Tibial artery (tissue), 4 donors: ENCODE measurements at regions not wholly inside any gene's neighbourhood (a gene's known extent, or its start where the extent isn't known, plus 50 kb on each side); places are given as distances from the start of the nearest gene placed in this dataset.

Experiments used
- DNase-seq, 2 donors: peaks; one replicate each; pipeline ENCODE4 v3.0.0-alpha.2; 2019
- H3K27ac ChIP-seq, 2 donors: fragments of 200-600 bp; sonication (generic) in 1 of 2; 1 replicate in 1 of 2; 2 replicates in 1 of 2; pipeline ENCODE4 v1.5.1; 2018 to 2019; ENCODE audit warnings: mild to moderate bottlenecking in 1 of 2
- H3K27me3 ChIP-seq, 2 donors: fragments of 200-600 bp; sonication (generic) in 1 of 2; one replicate each; pipeline versions ENCODE4 v1.5.1 to v1.6.0; 2016 to 2019
- H3K36me3 ChIP-seq, 3 donors: fragments of 200-600 bp; sonication (generic) in 2 of 3; one replicate each; pipeline ENCODE4 v1.5.1; 2016 to 2019; ENCODE audit warnings: mild to moderate bottlenecking in 2 of 3
- H3K4me1 ChIP-seq, 4 donors: fragments of 200-600 bp; sonication (generic) in 2 of 4; 1 replicate in 3 of 4; 2 replicates in 1 of 4; pipeline ENCODE4 v1.5.1; 2016 to 2019
- H3K4me3 ChIP-seq, 2 donors: fragments of 200-600 bp; sonication (generic) in 1 of 2; 1 replicate in 1 of 2; 2 replicates in 1 of 2; pipeline ENCODE4 v1.5.1; 2018 to 2019; ENCODE audit warnings: mild to moderate bottlenecking in 2 of 2
- H3K9me3 ChIP-seq, 3 donors: fragments of 200-600 bp; sonication (generic) in 1 of 3; one replicate each; pipeline ENCODE4 v1.5.1; 2016 to 2019
- intact Hi-C: fragments of 100-400 bp; cut with DNase I; formaldehyde crosslinking; loops from one replicate; pipeline ENCODE4 v1.15.0; 2023; ENCODE audit warnings: low total_unique reads
- TF ChIP-seq, protein P1 (sequence below), 2 experiments: fragments of 200-600 bp in 1 of 2; fragments of 450-650 bp in 1 of 2; IDR thresholded peaks; one replicate each; pipeline ENCODE4 v1.5.1; 2017 to 2019; ENCODE audit warnings: antibody characterized with exemption in 2 of 2, mild to moderate bottlenecking in 1 of 2, moderate library complexity in 1 of 2

DNA sequence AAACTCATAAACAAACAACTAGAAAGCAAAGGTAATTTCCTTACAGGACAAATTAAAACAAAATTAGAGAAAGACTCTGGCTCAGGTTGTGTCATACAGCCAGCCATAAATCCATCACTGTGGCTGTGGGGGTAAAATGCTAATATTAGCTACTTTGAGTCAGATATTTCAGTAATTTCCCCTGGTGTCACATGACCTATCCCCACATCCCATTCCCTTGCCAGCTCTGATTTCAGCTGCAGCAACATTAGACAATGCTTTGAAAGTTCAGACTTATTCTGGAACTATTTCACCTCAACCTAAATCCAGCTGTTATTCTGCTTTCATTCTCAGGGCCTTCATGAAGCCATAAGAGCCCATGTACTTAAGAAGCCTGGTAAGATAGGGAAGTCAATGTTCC is 55.3 kb downstream of the RPL10L start:
- Histone ChIP-seq H3K27ac (no peak overlapping the region), H3K4me1 (peaks cover 0 to 13% (median 0%) of the 10 kb centered on the region in 4 donors), H3K36me3 (no peaks in the 10 kb centered on the region), H3K27me3 (no peaks in the 10 kb centered on the region), H3K4me3 (no peak overlapping the region), H3K9me3 (no peaks in the 10 kb centered on the region)
- TF ChIP-seq, protein P1, sequence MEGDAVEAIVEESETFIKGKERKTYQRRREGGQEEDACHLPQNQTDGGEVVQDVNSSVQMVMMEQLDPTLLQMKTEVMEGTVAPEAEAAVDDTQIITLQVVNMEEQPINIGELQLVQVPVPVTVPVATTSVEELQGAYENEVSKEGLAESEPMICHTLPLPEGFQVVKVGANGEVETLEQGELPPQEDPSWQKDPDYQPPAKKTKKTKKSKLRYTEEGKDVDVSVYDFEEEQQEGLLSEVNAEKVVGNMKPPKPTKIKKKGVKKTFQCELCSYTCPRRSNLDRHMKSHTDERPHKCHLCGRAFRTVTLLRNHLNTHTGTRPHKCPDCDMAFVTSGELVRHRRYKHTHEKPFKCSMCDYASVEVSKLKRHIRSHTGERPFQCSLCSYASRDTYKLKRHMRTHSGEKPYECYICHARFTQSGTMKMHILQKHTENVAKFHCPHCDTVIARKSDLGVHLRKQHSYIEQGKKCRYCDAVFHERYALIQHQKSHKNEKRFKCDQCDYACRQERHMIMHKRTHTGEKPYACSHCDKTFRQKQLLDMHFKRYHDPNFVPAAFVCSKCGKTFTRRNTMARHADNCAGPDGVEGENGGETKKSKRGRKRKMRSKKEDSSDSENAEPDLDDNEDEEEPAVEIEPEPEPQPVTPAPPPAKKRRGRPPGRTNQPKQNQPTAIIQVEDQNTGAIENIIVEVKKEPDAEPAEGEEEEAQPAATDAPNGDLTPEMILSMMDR (IDR thresholded peaks at IDR 0.05): no peak
- no peak for DNase-seq
- intact Hi-C loops: no loop called here

DNA sequence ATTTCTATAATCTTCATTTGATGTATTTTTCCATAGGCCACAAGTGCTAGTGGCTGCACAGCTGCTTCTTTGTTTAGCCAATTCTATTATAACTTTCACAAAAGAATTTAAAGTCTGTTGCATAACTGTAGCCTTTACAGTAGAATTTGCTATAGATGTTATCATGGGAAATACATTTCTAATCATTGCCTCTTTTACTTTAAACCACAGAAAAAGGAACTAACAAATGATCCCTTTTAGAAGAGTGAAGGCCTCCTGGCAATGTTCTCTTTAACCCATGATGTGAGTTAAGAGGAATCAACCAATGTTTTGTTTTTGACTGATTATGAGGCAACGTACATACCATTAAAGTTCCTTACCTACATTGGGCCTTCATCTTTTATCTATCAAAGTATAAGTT is 68.8 kb downstream of the RPL10L start:
- intact Hi-C loops: no loop called here
- H3K27ac ChIP-seq: no peak overlapping the region
- no peak overlapping the region for H3K4me3 ChIP-seq
- TF ChIP-seq, protein P1 (IDR thresholded peaks at IDR 0.05): no peak
- no peak for DNase-seq
- no peaks in the 10 kb centered on the region for H3K36me3 ChIP-seq
- no peaks in the 10 kb centered on the region for H3K9me3 ChIP-seq
- H3K27me3 ChIP-seq: no peaks in the 10 kb centered on the region
- no peaks in the 10 kb centered on the region for H3K4me1 ChIP-seq

DNA sequence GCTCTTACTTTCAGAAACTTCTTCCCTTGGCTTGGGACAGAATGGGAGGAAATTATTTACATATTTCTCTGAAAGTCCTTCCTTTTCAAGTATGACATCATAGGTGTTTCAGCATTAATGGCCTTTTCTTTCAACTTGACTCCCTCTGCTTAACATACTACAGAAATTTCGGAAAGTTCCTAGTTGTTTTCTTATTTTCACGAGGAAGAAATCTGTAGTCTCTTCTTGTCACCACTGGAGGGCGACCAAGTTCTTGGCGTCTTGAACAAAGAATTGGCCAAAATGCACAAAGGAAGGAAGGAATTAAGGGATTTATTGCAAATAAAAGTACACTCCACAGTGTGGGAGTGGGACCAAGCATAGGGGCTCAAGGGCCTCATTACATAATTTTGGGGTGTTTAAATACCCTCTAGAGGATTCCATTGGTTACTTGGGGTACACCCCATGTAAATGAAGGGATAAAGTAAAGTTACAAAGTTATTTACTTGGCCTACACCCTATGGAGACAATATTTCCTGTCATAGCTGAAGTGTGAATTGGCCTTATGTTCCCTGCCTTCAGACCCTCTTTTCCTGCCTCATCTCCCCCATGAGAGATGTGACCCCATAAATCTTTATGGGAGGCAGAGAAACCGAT is 70.4 kb downstream of the RPL10L start:
- no peaks in the 10 kb centered on the region for H3K36me3 ChIP-seq
- no peaks in the 10 kb centered on the region for H3K27me3 ChIP-seq
- H3K4me1 ChIP-seq: no peaks in the 10 kb centered on the region
- H3K9me3 ChIP-seq: no peaks in the 10 kb centered on the region
- TF ChIP-seq, protein P1 (IDR thresholded peaks at IDR 0.05): no peak
- H3K27ac ChIP-seq: no peak overlapping the region
- intact Hi-C loops: no loop called here
- H3K4me3 ChIP-seq: no peak overlapping the region
- DNase-seq: no peak

DNA sequence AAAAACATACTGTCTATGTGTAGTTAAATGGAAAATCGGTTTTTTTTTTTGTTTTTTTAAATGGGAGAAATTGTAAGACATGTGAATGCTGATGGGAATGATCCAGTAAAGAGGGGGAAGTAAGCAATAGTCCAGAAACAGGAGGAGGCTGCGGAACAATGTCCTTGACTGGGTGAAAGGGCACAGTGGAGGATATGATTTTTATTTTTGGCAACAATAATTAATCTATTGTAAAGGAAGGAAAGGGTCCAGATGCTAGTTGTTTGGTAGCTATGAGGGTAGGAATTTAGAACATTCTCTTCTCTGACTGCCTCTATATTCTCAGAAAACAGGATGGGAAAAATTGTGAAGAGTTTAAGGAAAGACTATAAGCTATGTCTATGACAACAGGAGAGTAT is 76.6 kb downstream of the RPL10L start:
- TF ChIP-seq, protein P1 (IDR thresholded peaks at IDR 0.05): no peak

DNA sequence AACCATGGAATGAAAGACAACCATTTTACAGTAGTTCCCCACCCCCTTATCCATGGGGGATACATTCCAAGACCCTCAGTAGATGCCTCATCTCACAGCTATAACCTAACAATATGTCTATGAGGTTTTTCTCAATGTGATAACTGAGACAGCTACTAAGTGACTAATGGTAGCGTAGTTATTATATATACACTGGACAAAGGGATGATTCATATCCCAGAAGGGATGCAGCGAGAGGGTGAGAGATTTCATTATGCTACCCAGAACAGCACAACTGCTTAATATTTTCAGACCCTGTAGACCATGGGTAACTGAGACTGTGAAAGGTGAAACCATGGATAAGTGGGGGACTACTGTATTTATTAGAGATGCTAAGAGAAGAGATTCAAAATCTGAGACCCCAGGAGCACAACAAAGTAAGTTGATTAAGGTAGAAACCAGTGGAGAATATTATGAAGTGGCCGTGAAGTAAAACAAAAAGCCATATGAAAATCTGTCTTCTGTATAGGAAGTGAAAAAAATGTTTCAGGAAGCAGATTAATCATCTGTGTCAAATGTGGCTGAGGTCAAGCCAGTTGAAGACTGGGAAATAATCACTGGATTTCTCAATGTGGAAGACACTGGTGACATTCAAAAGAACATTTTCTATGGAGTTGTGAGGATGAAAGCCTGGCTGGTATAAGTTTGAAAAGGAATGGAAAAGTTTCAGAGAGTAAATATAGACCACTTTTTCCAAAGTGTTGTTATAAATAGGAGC is 77.2 kb downstream of the RPL10L start:
- no peaks in the 10 kb centered on the region for H3K9me3 ChIP-seq
- intact Hi-C loops: no loop called here

More for the DNA sequence above, 76.6 kb downstream of the RPL10L start:
- Histone ChIP-seq H3K27me3 (no peaks in the 10 kb centered on the region), H3K36me3 (no peaks in the 10 kb centered on the region), H3K4me3 (no peak overlapping the region), H3K9me3 (no peaks in the 10 kb centered on the region), H3K4me1 (no peaks in the 10 kb centered on the region), H3K27ac (no peak overlapping the region)
- intact Hi-C loops: no loop called here
- no peak for DNase-seq

More for the DNA sequence above, 77.2 kb downstream of the RPL10L start:
- TF ChIP-seq, protein P1 (IDR thresholded peaks at IDR 0.05): no peak
- Histone ChIP-seq H3K27me3 (no peaks in the 10 kb centered on the region), H3K36me3 (no peaks in the 10 kb centered on the region), H3K4me3 (no peak overlapping the region), H3K27ac (no peak overlapping the region), H3K4me1 (no peaks in the 10 kb centered on the region)
- DNase-seq: no peak
